OCI-LY1 (cell line): ENCODE measurements at regions not wholly inside any gene's neighbourhood (a gene's known extent, or its start where the extent isn't known, plus 50 kb on each side); places are given as distances from the start of the nearest gene placed in this dataset.

Experiments used
- CTCF ChIP-seq: fragments of 200-600 bp; sonication (generic), shearing (Covaris generic); IDR thresholded peaks from 2 replicates; pipeline ENCODE4 v1.5.1; 2017; ENCODE audit warnings: mild to moderate bottlenecking, antibody characterized with exemption, low read length, moderate library complexity, mixed read lengths
- EZH2 ChIP-seq: fragments of 200-600 bp; sonication (generic), shearing (Covaris generic); IDR thresholded peaks from 2 replicates; pipeline ENCODE4 v1.8.0; 2017; ENCODE audit warnings: borderline replicate concordance, mixed run types, mild to moderate bottlenecking, antibody characterized with exemption, low read length, moderate library complexity, mixed read lengths

GRCh38 chr6:15853259-15853658 lies 190.4 kb upstream of the DTNBP1 start:
- TF ChIP-seq EZH2 = no peak
- no peak for TF ChIP-seq CTCF
